ENCODE measurements at regions not wholly inside any gene's neighbourhood (a gene's known extent, or its start where the extent isn't known, plus 50 kb on each side); places are given as distances from the start of the nearest gene placed in this dataset.
"Not testable (repeated sequence)": the region's sequence is repeated elsewhere in the genome, so short reads cannot be mapped to it uniquely, and the experiment has no call there.

DNA sequence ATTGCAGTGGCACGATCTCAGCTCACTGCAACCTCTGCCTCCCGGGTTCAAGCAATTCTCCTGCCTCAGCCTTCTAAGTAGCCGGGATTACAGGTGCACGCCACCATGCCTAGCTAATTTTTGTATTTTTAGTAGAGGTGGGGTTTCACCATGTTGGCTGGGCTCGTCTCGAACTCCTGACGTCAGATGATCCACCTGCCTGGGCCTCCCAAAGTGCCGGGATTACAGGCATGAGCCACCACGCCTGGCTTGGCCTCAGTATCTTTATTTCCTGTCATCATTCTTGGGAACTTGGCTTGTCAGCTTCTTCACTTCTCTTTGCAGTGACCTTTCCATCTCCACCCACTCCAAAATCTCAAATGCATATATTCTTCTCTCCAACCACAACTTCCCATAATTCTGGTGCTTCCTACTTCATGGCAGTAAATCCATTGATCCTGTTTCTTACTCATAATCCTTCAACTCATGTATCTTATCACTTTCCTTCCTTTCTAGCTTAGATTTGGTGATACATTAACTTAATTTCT lies 127.5 kb upstream of the SATB1 start:
- not testable (repeated sequence) for DNase-seq (ENCODE audit: low read depth)

DNA sequence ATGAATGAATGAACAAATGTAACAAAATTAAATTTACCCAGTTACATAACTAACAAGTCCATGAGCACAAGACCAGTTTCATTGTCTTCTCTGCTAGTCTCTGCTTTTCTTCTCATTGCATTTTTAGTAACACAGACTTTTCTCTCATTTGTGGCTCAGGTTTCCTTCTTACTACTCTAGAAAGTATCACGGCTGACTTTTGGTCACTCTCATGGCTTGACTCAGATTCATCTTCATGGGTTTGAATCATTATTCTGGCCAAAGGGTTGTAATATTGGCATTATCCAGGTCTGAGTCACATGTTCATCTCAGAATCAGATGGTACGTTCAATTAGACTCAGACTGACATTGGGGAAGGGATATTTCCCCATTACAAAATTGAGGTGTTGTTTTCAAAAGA lies 121.5 kb upstream of the SATB1 start:
- DNase-seq (ENCODE audit: low read depth) = no peak

DNA sequence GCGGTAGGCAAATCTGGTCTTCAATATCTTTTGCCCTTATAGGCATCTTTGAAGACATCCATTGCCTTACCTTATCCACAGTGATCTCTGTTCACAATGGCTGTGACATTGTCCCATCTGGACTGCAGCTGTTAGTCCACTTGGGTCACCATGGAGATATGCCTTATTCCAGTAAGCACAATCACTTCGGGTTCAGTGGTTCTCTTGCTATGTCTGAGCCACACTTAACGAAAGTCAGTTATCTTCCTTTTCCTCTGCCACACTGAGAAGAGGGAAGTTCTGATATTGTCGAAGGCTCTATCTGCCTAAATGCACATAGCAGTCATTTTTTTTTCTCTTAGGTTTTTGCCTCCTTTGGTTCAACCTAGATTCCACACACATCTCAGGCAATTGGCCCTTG lies 119.0 kb upstream of the SATB1 start:
- DNase-seq (ENCODE audit: low read depth) = no peak

DNA sequence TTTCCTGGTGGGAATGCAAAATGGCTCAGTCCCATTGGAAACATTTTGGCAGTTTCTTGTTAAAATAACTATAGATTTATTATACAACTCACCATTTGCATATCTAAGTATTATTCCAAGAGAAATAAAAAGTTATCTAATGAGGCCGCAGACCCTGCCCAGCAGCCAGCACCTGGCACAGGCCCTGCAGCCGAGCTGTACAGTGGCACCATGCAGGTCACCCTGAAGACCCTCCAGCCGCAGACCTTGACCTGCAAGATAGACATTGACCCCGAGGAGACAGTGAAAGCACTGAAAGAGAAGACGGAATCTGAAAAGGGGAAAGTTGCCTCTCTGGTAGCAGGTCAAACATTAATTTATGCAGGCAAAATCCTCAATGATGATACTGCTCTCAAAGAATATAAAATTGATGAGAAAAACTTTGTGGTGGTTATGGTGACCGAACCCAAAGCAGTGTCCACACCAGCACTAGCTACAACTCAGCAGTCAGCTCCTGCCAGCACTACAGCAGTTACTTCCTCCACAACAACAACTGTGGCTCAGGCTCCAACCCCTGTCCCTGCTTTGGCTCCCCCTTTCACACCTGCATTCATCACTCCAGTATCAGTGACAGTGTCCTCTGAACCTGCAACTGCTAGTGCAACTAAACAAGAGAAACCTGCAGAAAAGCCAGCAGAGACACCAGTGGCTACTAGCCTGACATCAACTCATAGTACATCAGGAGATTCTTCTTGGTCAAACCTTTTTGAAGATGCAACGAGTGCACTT lies 113.5 kb upstream of the SATB1 start:
- no peak for DNase-seq (ENCODE audit: low read depth)

DNA sequence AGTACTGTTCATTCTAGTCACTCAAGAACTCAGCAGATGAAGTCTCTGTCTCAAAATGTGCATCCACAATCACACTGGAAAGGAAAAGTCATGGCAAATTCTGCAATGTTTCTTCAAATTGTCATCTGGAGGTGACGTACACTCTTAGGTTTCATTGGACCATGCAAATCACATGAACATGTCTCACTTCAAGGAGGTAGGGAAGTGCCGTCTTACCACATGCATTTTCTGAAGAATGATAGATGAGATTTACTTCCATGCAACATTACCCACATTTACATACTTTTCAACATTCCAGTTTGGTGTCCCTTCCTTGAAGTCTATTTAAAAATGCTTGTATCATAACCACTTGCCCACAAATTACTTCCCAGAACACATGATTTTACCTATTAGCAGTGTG lies 107.9 kb upstream of the SATB1 start:
- DNase-seq (ENCODE audit: low read depth) = no peak

DNA sequence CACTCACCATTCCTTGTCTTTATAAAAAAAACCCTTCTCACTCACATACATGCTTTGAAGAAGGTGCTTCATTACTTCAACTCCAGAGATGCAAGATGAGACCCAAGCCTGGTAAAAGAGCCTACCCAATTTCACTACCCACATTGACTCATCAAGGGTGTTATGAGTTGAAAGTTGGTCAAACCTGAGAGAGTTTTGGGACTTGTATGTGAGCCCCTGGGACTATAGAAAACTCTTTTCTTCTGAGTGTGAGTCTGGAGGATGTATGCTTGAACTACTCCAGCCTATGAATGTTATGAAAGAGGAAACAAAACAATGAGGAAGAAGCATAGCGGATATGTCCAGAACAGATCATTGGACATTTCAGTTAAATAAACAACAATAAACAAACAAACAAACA lies 106.5 kb upstream of the SATB1 start:
- no peak for DNase-seq (ENCODE audit: low read depth)

DNA sequence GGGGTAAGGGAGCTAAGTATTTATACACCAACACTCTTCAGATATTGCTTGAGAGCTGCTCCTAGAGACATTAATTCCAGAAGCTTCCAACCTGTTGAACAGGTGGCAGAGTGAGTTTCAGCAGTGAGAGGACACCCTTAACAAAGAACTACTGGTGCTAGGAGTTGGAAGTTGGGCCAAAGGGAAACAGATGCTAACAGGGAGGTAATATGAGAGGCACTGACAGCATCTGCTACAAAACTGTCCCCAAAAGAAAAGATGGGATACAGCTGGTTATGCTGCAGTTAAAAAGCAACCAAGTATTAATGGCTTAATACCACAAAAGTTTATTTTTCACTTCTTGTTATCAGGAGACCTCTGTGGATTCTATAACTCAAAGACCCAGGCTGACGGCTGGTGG lies 104.5 kb upstream of the SATB1 start:
- no peak for DNase-seq (ENCODE audit: low read depth)

DNA sequence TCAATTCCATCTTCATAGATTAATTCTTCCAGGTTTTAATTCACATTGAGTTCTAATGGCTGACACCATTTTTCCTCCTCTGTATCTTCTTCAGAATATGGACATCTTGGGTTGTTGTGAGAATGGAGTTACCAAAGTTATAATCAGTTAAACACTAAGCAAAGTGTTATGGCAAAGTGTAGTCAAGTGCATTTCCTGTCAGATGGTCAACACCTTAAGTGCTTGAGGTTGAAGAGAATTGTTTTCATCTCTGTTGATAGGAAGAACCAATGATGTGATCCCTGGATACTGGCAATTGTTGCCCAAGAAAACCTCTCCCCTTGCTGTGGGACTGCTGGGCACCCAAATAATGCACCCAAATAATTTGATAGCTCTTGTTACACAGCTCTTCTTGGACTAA lies 102.6 kb upstream of the SATB1 start:
- no peak for DNase-seq (ENCODE audit: low read depth)

DNA sequence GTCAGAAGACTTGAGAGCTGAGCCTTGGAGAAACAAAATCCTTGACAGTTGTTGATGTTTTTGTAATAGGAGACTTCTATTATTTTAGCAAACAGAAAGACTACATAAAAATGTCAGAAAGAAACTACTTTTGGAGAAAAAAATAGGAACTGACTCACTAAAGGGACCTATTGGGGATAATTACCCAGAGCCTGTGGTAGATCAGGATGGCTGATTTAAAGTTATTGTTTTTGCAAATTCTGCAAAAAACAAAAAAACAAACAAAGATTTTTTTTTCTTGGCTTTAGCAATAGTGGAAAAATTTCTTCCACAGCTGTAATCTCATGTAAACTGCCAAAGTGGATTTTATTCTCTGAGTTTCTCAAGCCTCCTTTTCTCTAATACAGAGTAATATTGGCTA lies 101.5 kb upstream of the SATB1 start:
- no peak for DNase-seq (ENCODE audit: low read depth)

DNA sequence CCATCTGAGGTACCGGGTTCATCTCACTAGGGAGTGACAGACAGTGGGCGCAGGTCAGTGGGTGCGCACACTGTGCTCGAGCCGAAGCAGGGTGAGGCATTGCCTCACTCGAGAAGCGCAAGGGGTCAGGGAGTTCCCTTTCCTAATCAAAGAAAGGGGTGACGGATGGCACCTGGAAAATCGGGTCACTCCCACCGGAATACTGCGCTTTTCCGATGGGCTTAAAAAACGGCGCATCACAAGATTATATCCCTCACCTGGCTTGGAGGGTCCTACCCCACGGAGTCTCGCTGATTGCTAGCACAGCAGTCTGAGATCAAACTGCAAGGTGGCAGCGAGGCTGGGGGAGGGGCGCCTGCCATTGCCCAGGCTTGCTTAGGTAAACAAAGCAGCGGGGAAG lies 91.0 kb upstream of the SATB1 start:
- DNase-seq (ENCODE audit: low read depth) = not testable (repeated sequence)

DNA sequence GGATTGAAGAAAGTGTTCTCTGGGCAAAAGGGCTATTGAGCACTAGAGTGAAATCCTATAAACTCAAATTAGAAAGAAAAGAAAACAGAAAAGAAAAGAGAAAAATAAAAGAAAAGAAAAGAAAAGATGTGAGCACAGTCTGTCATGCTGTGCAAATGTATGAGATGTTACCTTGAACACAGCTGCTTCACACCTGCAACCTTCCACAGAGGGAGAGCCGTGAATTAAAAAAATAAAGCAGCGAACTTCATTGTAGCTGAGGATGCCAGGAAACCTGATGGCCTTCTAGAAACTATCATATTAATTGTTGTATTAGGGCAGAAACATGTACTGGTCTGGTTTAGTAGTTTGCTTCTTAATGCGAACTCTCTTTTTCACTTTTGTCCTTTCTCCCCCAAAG lies 88.0 kb upstream of the SATB1 start:
- no peak for DNase-seq (ENCODE audit: low read depth)

DNA sequence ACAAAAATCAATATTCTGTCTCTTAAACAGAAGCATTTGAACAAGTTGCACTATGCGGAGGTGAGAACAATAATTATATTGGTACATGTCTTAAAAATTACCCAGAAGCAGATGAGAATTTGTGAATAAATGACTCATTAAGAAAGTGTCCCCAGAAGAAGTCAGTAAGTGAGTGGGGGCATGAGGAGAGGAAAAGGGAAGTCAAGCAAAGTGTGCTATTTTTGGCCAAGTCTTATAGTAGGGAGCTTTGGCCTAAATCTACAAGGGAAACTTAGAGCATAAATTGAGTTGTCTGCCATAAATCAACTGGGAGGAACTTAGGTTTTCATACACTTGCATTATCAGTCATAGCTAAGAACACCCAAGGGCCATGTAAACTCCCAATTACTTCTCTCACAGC lies 86.9 kb upstream of the SATB1 start:
- DNase-seq (ENCODE audit: low read depth) = no peak

DNA sequence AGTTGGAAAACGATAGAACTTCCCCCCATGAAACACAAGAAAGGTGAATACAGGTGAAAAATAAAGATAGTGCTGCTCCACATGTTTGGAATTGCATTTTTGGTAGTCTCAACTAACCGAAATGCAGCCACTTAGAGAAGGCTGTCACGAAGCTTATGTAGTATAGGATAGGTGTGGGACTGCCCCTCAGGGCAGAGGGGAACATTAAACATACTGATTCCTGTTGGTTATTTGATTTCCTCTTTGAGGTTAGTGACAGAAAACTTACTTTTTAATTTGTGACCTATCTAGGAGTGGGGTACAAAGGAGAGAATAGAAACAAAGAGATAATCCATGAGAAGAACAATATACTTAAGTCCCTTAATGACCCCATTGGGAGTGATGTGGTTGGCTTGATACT lies 85.8 kb upstream of the SATB1 start:
- no peak for DNase-seq (ENCODE audit: low read depth)

DNA sequence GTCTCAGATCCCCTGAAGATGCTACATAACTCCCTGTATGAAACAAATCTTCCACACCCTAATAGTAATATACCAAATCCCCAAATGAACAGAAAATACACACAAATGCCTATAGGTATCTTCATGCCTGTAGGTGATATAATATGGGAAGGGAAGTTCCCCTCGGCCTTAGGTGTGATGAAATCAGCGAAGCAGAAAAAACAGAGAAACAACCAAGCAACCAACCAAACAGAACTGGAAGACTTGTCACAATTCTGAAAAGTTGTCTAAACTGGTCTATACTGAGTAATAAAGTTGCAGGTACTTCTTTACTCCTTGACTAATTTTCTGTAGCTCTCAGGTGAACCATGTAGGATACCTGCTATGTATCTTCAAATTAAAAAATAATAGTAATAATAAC lies 82.2 kb upstream of the SATB1 start:
- no peak for DNase-seq (ENCODE audit: low read depth)

DNA sequence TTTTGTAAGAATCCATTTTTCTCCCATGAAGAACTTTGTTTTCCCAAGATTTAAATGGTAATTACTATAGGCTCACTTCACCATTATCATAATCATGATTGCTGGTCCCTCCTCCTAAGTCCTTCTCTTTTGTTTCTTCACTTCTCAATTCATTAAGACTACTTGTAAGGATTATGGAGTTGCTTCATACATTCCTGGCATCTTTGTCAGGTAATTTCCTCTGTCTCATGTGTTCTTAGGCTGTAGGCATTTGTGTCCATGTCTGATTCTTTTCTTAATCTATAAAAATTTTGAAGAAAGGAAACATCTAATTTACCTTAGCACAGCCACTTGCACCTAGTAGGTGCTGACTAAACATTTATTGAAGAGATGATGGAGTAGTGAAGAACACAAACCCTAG lies 79.9 kb upstream of the SATB1 start:
- no peak for DNase-seq (ENCODE audit: low read depth)

DNA sequence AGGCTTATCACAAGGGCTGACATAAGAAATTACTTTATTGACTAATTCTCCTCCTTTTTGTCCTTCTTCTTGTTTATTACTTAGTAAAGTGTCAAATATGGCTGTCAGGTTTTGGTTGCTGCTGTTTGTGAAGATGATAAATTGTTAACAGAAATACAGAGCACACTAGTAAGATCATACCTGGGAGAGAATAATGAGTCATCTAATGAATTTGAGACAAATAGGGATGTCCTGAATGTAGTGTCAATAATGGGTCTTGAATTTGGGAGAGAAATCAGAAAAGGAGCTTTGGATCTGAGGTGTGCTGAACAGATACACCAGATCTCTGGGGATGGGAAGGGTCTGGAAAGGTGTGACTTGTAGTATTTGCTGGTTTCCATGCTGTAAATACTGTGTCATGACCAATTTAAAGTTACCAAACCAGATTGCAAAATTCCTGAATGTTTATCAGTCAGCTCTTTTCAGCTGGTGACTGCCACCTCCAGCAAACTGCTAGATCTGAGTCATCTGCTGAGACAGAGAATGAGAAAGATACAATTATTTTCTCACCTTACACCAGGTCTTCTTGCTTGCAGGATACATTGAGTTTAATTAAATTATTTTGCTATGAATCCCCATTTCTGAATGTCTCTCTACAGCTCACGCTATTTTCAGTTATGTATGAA lies 76.7 kb upstream of the SATB1 start:
- no peak for DNase-seq (ENCODE audit: low read depth)

DNA sequence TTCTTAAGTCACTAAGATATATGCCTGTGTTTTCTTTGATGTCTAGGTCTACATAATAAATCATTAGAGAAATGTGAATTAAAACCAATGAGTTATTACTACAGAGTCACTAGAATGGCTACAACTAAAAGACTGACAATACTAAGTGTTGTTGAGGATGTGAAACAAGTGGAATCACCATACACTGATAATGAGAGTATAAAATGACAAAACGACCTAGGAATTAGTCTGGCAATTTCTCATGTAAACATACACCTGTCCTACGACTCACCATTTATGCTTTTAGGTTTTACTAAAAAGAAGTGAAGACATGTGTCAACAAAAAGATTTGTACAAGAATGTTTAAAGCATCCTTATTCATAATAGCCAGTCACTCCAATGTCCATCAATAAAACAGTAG lies 75.2 kb upstream of the SATB1 start:
- no peak for DNase-seq (ENCODE audit: low read depth)

DNA sequence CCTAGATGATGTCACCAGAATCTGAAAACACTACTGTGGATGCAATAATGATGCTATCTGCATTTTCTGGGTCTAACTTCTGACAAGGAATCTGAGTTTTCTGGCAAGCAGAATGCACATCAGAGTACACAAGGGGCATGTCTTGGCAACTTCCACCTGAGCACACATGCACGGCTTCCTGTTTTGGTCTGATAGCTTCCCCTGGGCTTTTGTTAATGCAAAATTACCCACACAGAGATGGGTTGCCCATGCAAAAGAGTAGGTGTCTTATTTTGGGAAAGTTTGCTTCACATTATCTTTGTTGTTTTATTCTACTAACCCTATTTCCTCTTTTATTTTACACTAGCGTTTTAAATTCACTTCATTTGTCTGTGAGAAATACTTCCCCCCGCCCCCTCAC lies 74.2 kb upstream of the SATB1 start:
- no peak for DNase-seq (ENCODE audit: low read depth)

DNA sequence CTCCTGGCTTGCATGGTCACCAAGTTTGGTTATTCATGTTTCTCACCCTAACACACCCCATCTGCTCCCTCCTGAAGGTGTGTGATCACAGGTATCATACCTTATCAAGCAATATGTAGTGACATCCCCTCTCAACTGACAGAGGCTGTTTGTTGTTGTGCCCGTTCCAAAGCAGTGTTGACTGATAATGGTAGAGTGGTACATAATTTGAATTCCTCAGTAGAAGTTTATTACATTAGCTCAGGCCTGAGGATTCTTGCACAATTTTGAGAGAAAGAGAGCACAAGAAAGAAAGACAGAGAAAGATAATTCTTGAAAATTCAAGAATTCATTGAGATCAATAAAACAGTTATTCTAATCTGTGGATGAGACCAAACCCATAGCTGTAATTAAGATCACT lies 69.1 kb upstream of the SATB1 start:
- no peak for DNase-seq (ENCODE audit: low read depth)

DNA sequence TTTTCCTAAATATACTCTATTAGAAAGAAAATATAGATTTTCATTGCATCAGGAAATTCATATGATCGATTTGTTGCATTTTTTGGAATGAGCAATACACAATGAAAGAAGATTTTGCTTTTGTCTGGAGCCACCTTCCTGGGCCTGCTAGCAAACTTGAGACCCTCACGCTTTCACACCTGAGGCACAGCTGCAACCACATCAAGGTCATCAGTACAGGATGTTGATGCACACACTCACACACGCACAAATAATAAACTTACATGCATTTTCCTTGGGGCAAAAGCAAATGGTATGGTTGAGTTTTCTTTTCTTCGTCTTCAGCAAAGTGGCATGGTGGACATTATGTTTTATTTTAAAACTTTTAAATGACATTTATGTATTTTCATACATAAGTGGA lies 64.8 kb upstream of the SATB1 start:
- DNase-seq (ENCODE audit: low read depth) = no peak

DNA sequence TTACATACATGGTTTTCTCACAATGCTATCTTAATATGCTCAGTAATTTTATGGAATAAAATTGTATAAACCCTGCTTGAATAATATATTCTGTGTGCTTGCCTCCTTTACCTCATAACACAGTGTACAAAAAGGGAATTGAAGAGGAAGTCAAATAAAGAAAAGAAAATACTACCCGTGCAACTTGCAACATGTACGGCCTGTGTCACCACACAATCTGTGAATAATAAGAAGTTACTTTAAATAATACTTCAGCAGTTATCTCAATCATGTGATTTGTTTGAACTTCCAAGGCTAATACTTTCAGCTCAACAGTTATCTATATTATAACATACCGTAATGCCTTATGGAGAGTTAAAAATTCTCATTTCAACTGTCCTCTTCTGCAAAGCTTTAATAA lies 58.1 kb upstream of the SATB1 start:
- DNase-seq (ENCODE audit: low read depth) = no peak

DNA sequence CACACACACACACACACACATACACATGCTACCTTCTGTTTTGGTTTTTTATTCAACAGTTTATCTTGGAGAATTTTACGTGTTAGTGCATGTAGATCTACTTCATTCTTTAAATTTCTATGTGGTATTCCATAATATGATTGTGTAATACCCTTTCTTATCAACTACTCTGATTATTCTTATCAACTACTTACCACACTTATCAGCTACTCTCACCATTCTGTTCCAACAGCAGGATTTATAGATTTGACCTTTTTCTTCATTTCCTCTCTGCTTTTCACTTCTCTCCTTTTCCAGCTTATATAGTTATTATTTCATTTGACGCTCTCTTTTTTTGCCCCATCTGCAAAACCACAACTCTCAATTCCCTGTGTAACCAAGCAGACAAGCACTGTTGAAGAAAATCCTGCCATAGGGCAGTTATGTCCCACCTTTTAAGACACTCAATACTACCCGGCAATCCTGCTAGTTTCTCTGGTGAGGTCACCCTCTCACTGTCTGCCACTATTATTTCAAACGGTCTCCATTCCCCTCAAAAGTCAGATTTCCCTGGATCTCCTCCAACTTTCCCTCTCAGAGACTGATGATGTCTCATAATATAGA lies 56.9 kb upstream of the SATB1 start:
- no peak for DNase-seq (ENCODE audit: low read depth)

DNA sequence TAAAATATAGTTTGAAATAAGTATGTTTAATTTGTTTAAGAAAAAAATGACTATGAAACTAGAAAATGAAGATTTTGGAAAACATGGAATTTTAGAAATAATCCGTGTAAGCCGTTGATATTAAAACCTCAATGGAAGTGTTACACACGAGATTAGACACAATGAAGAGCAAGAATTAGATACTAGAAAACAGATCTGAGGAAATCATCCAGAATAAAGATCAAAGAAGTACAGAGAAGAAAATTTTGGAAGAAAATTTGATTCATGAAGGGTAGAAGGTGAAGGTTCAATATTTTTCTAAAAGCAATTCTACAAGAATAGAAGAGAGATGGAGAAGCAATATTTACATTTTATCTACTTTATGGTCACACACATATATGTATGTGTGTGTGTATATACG lies 52.5 kb upstream of the SATB1 start:
- no peak for DNase-seq (ENCODE audit: low read depth)

Measured in Daoy (cell line).